ENCODE measurements at regions not wholly inside any gene's neighbourhood (a gene's known extent, or its start where the extent isn't known, plus 50 kb on each side); places are given as distances from the start of the nearest gene placed in this dataset.
"Not testable (repeated sequence)": the region's sequence is repeated elsewhere in the genome, so short reads cannot be mapped to it uniquely, and the experiment has no call there.

DNA sequence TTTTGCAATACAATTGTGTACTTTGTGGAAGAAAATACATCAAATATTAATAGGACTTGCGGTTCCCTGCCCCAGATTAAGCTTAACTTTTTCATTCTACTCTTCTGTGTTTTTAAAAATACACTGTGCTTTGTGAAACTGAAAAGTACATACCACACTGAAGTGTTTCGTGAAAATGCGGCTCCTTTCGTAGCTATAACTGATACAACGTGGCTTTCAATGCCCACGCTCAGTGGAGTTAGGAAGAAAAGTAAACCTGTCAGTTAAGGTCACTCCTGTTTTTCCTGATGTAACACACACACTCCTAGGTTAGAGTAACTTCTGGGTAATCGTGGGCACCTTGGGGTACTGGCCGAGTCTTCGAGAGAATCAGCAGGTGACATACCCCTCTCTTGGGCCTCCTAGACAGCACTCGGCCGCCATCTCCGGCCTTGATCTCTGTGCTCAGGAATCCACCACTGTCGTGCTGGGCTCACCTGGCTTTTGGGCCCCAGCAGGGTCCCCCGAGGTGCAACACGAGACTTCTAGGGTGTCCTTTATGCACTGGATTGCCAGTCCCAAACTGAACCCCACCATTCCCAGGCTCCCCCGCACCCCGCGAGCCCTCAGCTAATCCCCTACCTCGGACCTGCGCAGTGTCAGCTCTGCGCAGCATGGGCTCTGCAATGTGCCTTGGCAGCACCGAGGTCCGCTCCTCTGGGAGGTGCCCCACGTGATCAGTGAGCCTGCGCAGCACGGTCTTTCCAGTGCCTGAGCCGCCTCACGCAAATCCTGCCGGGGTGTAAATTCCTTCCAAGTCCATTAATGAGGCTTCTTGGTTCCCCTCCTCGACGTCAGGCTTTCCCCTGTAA, 162.6 kb upstream of the INTU start:
- dilution Hi-C loops (cut with MboI; ENCODE audit: extremely low pct_ligation_motif_present, low sequenced_read_pairs), result no loop called here
- Histone ChIP-seq H3K36me3 (ENCODE audit: control insufficient read depth in 2 of 2, extremely low read depth in 1 of 2, insufficient read depth in 2 of 2, low read length in 2 of 2) (no peaks in the 10 kb centered on the region), H3K79me2 (ENCODE audit: control insufficient read depth, insufficient read depth, low read length) (no peaks in the 10 kb centered on the region), H4K20me1 (replicated peaks; ENCODE audit: control insufficient read depth, extremely low read depth, insufficient read depth, low read length) (no peaks in the 10 kb centered on the region), H3K9ac (replicated peaks; ENCODE audit: extremely low read depth, insufficient read depth, low read length) (no peak overlapping the region), H3K27me3 (ENCODE audit: control insufficient read depth in 2 of 2, insufficient read depth in 2 of 2, low read length in 2 of 2) (no peaks in the 10 kb centered on the region), H3K9me3 (replicated peaks; ENCODE audit: control insufficient read depth, insufficient read depth, low read length) (no peaks in the 10 kb centered on the region), H3K27ac (ENCODE audit: insufficient read depth, low read depth, low read length) (no peak overlapping the region), H3K9me1 (replicated peaks; ENCODE audit: control insufficient read depth, extremely low read depth, insufficient read depth, low read length) (no peaks in the 10 kb centered on the region), H3K4me3 (replicated peaks in 1 of 3; ENCODE audit: insufficient read depth in 1 of 3, low read depth in 1 of 3, low read length in 3 of 3) (no peak overlapping the region), H2AFZ (ENCODE audit: low read depth, low read length) (no peak overlapping the region), H3K4me1 (ENCODE audit: control insufficient read depth, extremely low read depth, insufficient read depth, low read length) (no peaks in the 10 kb centered on the region), H3K4me2 (ENCODE audit: insufficient read depth, low read length) (no peak overlapping the region)
- FAIRE-seq (no peak), DNase-seq (ENCODE audit: low read depth, low spot score) (no peak)
- ChIA-PET POLR2A (no interaction called here), CTCF (no interaction called here)
- intact Hi-C loops (cut with micrococcal nuclease), result no loop called here
- BruUV-seq (replicated peaks), result no TSS peak
- TF ChIP-seq, protein P1, sequence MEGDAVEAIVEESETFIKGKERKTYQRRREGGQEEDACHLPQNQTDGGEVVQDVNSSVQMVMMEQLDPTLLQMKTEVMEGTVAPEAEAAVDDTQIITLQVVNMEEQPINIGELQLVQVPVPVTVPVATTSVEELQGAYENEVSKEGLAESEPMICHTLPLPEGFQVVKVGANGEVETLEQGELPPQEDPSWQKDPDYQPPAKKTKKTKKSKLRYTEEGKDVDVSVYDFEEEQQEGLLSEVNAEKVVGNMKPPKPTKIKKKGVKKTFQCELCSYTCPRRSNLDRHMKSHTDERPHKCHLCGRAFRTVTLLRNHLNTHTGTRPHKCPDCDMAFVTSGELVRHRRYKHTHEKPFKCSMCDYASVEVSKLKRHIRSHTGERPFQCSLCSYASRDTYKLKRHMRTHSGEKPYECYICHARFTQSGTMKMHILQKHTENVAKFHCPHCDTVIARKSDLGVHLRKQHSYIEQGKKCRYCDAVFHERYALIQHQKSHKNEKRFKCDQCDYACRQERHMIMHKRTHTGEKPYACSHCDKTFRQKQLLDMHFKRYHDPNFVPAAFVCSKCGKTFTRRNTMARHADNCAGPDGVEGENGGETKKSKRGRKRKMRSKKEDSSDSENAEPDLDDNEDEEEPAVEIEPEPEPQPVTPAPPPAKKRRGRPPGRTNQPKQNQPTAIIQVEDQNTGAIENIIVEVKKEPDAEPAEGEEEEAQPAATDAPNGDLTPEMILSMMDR (IDR thresholded peaks at IDR 0.05; ENCODE audit: extremely low read depth in 1 of 2, insufficient read depth in 1 of 2, low read depth in 1 of 2, low read length in 2 of 2), result no peak
- no peak for TF ChIP-seq EZH2 (IDR thresholded peaks at IDR 0.05; ENCODE audit: borderline replicate concordance, low read depth, low read length, severe bottlenecking)
- TF ChIP-seq MAX (IDR thresholded peaks at IDR 0.05; ENCODE audit: insufficient read depth, insufficient read length), result no peak
- no peak for TF ChIP-seq FOS (IDR thresholded peaks at IDR 0.05; ENCODE audit: borderline replicate concordance, insufficient read depth, low read length)
- TF ChIP-seq MYC (IDR thresholded peaks at IDR 0.05; ENCODE audit: low read depth, low read length), result no peak
- no peak for TF ChIP-seq JUN (IDR thresholded peaks at IDR 0.05; ENCODE audit: borderline replicate concordance, insufficient read depth, insufficient read length, low read depth)
- TF ChIP-seq POLR2AphosphoS5 (IDR thresholded peaks at IDR 0.05; ENCODE audit: insufficient read depth, low read depth, low read length), result no peak
- no peak for TF ChIP-seq POLR2A (IDR thresholded peaks at IDR 0.05; ENCODE audit: low read depth, low read length)
- no peak for TF ChIP-seq GATA2 (IDR thresholded peaks at IDR 0.05; ENCODE audit: insufficient read depth, insufficient read length, low read depth, low read length)

DNA sequence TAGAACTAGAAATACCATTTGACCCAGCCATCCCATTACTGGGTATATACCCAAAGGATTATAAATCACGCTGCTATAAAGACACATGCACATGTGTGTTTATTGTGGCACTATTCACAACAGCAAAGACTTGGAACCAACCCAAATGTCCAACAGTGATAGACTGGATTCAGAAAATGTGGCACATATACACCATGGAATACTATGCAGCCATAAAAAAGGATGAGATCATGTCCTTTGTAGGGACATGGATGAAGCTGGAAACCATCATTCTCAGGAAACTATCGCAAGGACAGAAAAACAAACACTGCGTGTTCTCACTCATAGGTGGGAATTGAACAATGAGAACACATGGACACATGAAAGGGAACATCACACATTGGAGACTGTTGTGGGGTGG, 154.5 kb upstream of the INTU start:
- H3K9me3 ChIP-seq (replicated peaks; ENCODE audit: control insufficient read depth, insufficient read depth, low read length); H3K4me3 ChIP-seq (replicated peaks in 1 of 3; ENCODE audit: insufficient read depth in 1 of 3, low read depth in 1 of 3, low read length in 3 of 3); H3K9me1 ChIP-seq (replicated peaks; ENCODE audit: control insufficient read depth, extremely low read depth, insufficient read depth, low read length); FAIRE-seq; H3K27me3 ChIP-seq (ENCODE audit: control insufficient read depth in 2 of 2, insufficient read depth in 2 of 2, low read length in 2 of 2); POLR2A ChIA-PET; H4K20me1 ChIP-seq (replicated peaks; ENCODE audit: control insufficient read depth, extremely low read depth, insufficient read depth, low read length); BruUV-seq (replicated peaks); H3K36me3 ChIP-seq (ENCODE audit: control insufficient read depth in 2 of 2, extremely low read depth in 1 of 2, insufficient read depth in 2 of 2, low read length in 2 of 2); H3K27ac ChIP-seq (ENCODE audit: insufficient read depth, low read depth, low read length); H3K9ac ChIP-seq (replicated peaks; ENCODE audit: extremely low read depth, insufficient read depth, low read length); intact Hi-C loops (cut with micrococcal nuclease); H3K4me1 ChIP-seq (ENCODE audit: control insufficient read depth, extremely low read depth, insufficient read depth, low read length); H2AFZ ChIP-seq (ENCODE audit: low read depth, low read length); H3K79me2 ChIP-seq (ENCODE audit: control insufficient read depth, insufficient read depth, low read length); dilution Hi-C loops (cut with MboI; ENCODE audit: extremely low pct_ligation_motif_present, low sequenced_read_pairs); DNase-seq (ENCODE audit: low read depth, low spot score); H3K4me2 ChIP-seq (ENCODE audit: insufficient read depth, low read length): not testable (repeated sequence)
- CTCF ChIA-PET, result interaction anchor here (0.6 to 1.2 kb wide), 2 partner anchors 1254 to 1727 kb away, joined by 3 to 6 read pairs; no protein-coding TSS in a partner anchor
